CD4-positive, alpha-beta T cell treated with Interleukin-15 for 4 hours (primary cell): ENCODE measurements at regions not wholly inside any gene's neighbourhood (a gene's known extent, or its start where the extent isn't known, plus 50 kb on each side); places are given as distances from the start of the nearest gene placed in this dataset.

Experiments used
- DNase-seq: peaks from one replicate; pipeline ENCODE4 v3.0.0-alpha.2; 2020; ENCODE audit warnings: low spot score

GRCh38 chr1:229093238-229093540 is 177.7 kb upstream of the RAB4A start:
- no peak for DNase-seq

DNA sequence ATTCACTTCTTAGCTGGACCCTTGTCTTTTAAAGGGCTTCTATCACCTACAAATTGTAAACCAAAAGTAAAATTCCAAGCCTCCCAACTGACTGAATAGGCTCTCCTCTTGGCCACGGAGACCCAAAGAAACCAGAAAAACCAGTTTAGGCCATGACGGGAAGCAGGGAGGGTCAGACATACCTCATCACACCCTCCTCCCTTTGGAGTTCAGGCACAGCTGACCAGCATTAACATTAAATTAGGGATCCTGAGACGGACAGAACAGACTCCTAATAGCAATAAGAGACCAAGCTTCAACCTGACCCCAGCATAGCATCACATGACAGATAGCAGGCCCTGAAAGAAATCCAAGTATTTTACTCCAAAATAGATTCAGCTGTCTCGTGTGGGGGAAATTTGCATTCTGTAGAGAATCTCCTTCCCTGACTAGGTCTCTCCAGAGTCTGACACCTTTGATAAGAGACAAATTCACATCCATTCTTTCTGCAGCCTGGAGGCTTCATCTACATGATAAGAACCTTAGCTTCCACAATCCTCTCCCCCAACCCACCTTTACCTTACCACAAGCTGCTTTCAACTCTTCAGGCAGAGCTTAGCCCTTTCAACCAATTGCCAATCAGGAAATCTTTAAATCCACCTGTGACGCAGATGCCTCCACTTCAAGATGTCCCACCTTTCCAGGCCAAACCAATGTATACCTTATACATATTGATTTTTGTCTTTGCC is 177.1 kb upstream of the RAB4A start:
- no peak for DNase-seq

DNA sequence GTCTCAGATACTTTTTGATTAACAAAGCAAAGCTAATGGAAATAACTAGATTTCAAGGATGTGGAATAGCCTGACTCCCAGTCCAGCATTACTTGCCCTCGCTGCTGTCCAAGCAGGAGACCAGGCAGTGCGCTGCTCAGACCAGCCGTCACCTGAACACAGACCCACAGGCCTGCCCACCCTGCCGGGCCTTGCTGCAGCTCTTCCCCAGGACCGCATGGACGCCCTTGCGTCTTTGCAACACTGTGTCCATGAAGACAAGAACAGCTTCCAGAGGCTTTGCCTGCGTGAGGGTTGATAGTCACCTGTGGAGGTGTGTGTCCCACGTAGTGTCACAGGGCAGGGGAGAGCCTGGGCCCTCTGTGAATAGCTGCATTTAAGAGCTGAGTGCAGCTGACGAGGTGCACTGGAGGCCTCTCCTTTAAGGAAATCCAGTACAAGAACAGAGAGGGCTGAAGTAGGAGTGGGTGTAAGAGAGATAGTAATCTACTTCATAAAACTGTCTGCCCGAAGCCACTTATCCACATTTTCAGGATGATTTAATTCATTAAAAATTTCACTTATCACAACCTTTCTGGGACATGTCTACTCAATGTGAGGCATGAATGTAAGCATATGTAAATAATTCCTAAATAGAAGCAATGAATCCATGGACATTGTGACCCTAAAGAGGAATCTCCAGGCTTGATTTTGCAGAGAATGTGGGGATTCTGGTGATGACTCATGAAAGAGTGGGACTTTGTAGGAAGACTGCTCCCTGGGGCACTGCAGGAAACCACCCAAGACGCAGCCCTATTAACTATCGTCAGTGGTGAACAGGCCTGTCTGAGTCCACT is 176.2 kb upstream of the RAB4A start:
- DNase-seq: no peak

GRCh38 chr1:229095325-229095724 is 175.6 kb upstream of the RAB4A start:
- no peak for DNase-seq

GRCh38 chr1:229097356-229097755 is 173.6 kb upstream of the RAB4A start:
- no peak for DNase-seq

- no peak for DNase-seq
Observed at GRCh38 chr1:229098361-229098760, 172.6 kb upstream of the RAB4A start.

- no peak for DNase-seq
Observed at GRCh38 chr1:229098903-229099578, 171.9 kb upstream of the RAB4A start.

DNA sequence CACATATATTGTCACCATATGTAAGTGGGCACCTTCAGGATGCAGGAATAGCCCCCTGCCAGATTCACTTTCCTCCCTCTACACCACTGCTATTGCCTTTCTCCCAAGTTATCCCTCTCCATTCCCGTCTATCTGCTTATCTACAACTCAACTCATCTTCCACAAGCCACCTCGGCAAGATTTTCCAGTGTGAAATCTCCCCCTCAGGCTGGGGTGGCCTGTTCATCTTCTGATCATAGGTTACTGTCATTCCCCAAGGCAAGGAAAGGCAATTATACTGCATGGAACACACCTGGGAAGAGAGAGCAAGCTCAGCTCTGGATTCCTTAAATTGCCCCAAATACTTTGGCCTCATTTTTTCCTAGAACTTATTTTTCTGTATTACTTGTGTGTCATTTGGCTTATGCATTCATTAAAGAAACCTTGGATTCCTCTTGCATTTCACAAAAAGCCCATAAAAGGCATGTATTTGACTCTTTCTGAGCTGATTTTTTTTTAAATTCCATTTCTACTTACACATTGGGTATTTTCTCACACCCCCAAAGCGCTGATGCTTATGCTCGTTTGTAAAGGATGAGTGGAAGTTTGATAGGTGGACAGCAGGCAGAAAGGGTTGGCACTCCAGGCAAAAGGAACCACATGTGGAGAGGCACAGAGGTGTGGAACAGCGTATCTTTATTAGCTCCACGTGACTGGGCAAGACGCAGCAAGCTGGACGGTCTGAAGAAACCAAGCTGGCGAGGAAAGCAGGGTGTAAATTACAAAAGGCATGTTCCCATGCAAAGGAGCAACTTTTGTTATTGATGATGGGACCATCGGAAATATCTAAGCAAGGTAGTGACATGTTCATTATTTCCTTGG is 169.7 kb upstream of the RAB4A start:
- no peak for DNase-seq

DNA sequence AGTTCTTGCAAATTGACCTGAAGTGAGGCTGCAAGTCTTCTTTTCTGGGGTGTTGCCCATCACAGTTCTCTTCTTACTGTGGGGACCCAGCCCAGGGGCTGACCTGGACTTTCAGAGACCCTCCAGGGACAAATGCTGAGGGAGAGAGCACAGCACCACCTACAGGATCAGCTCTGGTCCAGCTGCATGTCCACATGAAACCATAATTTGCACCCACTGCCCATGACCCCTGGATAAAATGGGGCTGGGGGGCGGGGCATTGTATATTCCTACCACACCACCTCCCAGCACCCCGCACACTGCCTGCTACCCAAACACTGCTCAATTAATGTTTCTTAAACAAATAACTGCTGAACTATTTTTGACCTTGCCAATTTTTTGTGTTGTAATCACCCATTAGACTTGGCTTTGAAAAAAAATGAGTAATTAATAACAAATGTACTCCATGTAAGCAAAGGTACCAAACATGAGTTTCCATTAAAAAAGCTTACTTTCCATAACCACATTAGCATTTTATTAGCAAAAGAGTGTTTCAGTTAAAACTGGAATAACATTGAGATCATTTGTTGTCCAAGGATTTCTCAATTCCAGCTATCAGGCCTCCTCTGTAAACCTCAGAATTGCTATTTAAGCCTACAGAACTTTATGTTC is 168.0 kb upstream of the RAB4A start:
- no peak for DNase-seq

DNA sequence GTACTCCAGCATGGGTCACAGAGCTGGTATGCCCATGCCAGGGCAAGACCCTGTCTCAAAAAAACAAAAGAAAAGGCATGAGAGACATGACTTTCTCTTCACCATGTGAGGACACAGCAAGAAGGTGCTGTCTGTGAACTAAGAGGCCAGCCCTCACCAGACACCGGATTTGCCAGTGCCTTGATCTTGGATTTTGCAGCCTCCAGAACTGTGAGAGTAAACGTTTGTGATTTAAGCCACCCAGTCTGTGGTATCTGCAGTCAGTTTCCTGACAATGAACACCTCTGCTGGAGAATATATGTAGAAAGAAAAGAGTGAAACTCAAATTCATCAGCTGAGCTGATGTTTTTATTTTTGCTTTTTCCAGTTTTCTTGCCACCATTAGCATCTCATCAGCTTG is 166.3 kb upstream of the RAB4A start:
- DNase-seq: no peak

- no peak for DNase-seq
Observed at GRCh38 chr1:229105109-229105508, 165.8 kb upstream of the RAB4A start.

DNA sequence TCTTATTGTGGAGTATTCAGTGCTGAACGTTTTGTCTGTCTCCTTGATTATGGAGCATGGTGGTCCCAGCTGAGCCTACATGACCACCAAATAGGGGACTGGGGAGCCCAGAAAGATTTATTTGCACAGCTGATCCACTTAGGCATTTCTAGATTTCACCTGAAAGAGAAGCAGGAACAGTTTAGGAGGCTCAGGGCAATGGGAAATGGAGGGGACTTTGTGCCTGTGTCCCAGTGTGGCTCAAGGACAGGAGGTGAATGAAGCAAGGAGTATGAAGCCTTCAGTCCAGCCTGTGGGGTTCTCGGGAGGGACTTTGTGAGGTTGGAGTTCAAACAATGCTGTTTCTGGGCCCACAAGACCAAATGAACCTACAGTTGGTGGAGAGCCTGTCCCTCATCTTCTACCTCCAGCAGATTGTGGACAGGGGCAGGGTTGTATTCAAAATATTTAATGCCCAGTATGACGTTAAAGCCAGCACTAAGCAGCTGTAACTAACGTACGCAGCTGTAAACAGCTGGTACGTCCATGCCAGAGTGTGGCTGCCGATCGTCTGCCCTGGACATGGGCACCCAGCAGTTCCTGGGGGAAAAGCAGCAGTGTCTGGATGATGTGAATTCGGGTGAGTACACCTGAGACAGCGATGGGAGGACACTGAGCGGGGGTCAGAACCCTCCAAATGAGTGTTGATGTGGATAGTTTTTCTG is 164.9 kb upstream of the RAB4A start:
- no peak for DNase-seq

GRCh38 chr1:229106526-229107125 is 164.3 kb upstream of the RAB4A start:
- no peak for DNase-seq

DNA sequence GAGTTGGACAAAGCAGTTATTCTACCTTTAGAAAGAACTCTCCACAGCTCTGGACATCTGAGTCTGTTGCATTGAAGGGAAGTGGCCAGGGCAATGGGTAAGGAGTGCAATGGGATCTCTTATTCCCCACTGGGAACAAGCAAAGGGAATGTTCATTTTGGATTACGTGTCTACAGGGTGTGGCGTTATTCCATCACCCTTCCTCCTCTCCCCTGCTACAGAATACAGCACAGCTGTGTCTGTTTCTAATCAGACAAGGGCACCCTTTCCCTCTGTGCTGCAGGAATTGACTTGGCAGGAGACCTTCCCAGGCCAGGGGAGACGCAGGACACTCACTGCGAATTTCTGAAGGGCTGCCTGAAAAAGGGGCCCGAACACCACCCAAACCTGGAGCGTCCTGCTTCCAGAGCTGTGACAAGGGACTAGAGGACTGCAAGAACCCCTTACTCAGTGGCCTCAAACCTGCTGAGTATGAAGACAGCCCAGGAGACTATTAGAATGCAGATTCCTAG is 163.6 kb upstream of the RAB4A start:
- DNase-seq: no peak

- no peak for DNase-seq
Observed at GRCh38 chr1:229107972-229108371, 162.9 kb upstream of the RAB4A start.

DNA sequence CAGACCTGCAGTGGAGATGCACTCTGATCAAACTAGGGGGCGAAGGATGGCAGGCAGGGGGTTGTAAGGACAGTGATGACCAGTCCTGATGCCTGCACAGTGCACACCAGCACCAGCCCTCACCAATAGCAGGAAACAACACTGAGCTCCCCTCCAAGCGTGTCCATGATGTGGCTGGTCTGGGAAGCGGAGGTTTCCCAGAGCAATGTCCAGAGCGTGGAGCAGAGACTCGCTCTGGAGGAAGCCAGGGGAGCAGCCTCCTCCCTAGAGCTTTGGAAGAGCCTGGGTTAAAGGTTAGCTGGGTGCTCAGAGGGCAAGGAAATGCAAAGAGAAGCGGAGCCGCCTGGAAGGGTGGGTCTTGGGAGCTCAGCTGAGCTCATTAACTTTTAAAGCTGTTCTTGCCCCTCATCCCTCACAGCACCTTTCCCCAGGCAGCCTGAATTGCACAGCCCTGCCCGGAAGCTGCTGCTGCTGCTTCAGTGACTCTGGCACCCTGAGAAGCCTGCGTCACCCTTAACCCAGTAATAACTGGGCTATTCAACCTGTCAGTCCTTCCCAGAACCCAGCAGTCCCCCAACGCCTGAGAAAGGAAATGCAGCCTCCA is 162.2 kb upstream of the RAB4A start:
- DNase-seq: no peak

DNA sequence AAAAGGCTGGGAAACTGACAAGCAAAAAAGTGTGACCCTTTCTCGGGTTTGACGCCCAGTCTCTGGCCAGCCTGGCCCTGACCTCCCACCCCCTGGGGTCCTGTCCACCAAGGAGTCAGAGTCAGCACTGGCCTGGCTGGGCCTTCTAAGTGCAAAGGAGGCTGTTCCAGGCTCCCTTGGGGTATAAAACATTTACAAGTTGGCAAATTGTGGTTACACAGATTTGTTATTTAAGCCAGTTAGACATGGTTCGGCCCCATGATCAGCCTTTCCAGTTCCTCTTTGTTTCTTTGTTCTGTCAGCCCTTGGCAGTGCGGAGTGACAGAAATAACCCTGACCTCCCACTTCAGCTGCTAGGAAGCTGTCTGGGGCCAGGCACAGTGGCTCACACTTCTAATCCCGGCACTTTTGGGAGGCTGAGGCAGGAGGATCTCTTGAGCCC is 161.6 kb upstream of the RAB4A start:
- no peak for DNase-seq

- DNase-seq: no peak
Observed at GRCh38 chr1:229110986-229111385, 159.9 kb upstream of the RAB4A start.

- no peak for DNase-seq
Observed at GRCh38 chr1:229111703-229112319, 159.1 kb upstream of the RAB4A start.
